Uterus (tissue), 3 donors: ENCODE measurements at regions not wholly inside any gene's neighbourhood (a gene's known extent, or its start where the extent isn't known, plus 50 kb on each side); places are given as distances from the start of the nearest gene placed in this dataset.

Experiments used
- DNase-seq, 2 donors: peaks; one replicate each; pipeline ENCODE4 v3.0.0-alpha.2; 2019 to 2020
- H3K27ac ChIP-seq, 2 donors: fragments of 200-600 bp; sonication (generic); 1 replicate in 1 of 2; 2 replicates in 1 of 2; pipeline ENCODE4 v1.5.1; 2016 to 2018
- H3K27me3 ChIP-seq, 2 donors: fragments of 200-600 bp; sonication (generic); one replicate each; pipeline ENCODE4 v1.5.1; 2018 to 2019; ENCODE audit warnings: control low read depth in 1 of 2
- H3K36me3 ChIP-seq, 2 donors: fragments of 200-600 bp; sonication (generic); one replicate each; pipeline ENCODE4 v1.5.1; 2019; ENCODE audit warnings: control low read depth in 1 of 2
- H3K4me1 ChIP-seq, 2 donors: fragments of 200-600 bp; sonication (generic); one replicate each; pipeline ENCODE4 v1.5.1; 2018 to 2019; ENCODE audit warnings: control low read depth in 1 of 2
- H3K4me3 ChIP-seq, 2 donors: fragments of 200-600 bp; sonication (generic); 1 replicate in 1 of 2; 2 replicates in 1 of 2; pipeline ENCODE4 v1.5.1; 2018 to 2019; ENCODE audit warnings: mild to moderate bottlenecking in 1 of 2
- H3K9me3 ChIP-seq, 2 donors: fragments of 200-600 bp; sonication (generic); one replicate each; pipeline ENCODE4 v1.5.1; 2019; ENCODE audit warnings: control low read depth in 1 of 2
- CTCF ChIP-seq, 4 experiments: fragments of 200-600 bp in 2 of 4; fragments of 450-650 bp in 2 of 4; sonication (generic) in 2 of 4; IDR thresholded peaks; one replicate each; pipeline ENCODE4 v1.5.1; 2016 to 2019; ENCODE audit warnings: antibody characterized with exemption in 4 of 4, mild to moderate bottlenecking in 2 of 4, moderate library complexity in 1 of 4
- POLR2A ChIP-seq, 2 donors: fragments of 450-650 bp; IDR thresholded peaks; one replicate each; pipeline ENCODE4 v1.6.1; 2016; ENCODE audit warnings: antibody characterized with exemption in 2 of 2, mild to moderate bottlenecking in 1 of 2, moderate library complexity in 1 of 2
- intact Hi-C: fragments of 100-400 bp; cut with DNase I; formaldehyde crosslinking; loops from one replicate; pipeline ENCODE4 v1.15.1; 2023; ENCODE audit warnings: low total_unique reads
- donor health status: DM: yes; HTN: yes; CAD: no.

GRCh38 chr2:12087175-12087574 lies 340.7 kb downstream of the LPIN1 start:
- H3K36me3 ChIP-seq = no peaks in the 10 kb centered on the region
- no peak overlapping the region for H3K27ac ChIP-seq
- no peaks in the 10 kb centered on the region for H3K4me1 ChIP-seq
- TF ChIP-seq POLR2A (IDR thresholded peaks at IDR 0.05) (no peak), CTCF (IDR thresholded peaks at IDR 0.05) (no peak)
- H3K9me3 ChIP-seq = no peaks in the 10 kb centered on the region
- no peaks in the 10 kb centered on the region for H3K27me3 ChIP-seq
- H3K4me3 ChIP-seq = no peak overlapping the region
- intact Hi-C loops = no loop called here
- DNase-seq = no peak

GRCh38 chr2:12087671-12088380 lies 341.4 kb downstream of the LPIN1 start:
- Histone ChIP-seq H3K36me3 (no peaks in the 10 kb centered on the region), H3K27me3 (no peaks in the 10 kb centered on the region), H3K27ac (no peak overlapping the region), H3K4me1 (no peaks in the 10 kb centered on the region), H3K4me3 (no peak overlapping the region), H3K9me3 (no peaks in the 10 kb centered on the region)
- DNase-seq = no peak
- intact Hi-C loops = no loop called here
- TF ChIP-seq POLR2A (IDR thresholded peaks at IDR 0.05) = no peak
- no peak for TF ChIP-seq CTCF (IDR thresholded peaks at IDR 0.05)

GRCh38 chr2:12089001-12089400 lies 342.6 kb downstream of the LPIN1 start:
- Histone ChIP-seq H3K4me1 (no peaks in the 10 kb centered on the region), H3K27ac (no peak overlapping the region), H3K27me3 (no peaks in the 10 kb centered on the region), H3K36me3 (no peaks in the 10 kb centered on the region), H3K9me3 (no peaks in the 10 kb centered on the region), H3K4me3 (no peak overlapping the region)
- TF ChIP-seq CTCF (IDR thresholded peaks at IDR 0.05) = no peak
- no peak for TF ChIP-seq POLR2A (IDR thresholded peaks at IDR 0.05)
- intact Hi-C loops = no loop called here
- no peak for DNase-seq

- TF ChIP-seq POLR2A (IDR thresholded peaks at IDR 0.05) (no peak), CTCF (IDR thresholded peaks at IDR 0.05) (no peak)
- H3K9me3 ChIP-seq = no peaks in the 10 kb centered on the region
- H3K27me3 ChIP-seq = no peaks in the 10 kb centered on the region
- no peaks in the 10 kb centered on the region for H3K36me3 ChIP-seq
- H3K27ac ChIP-seq = no peak overlapping the region
- no peaks in the 10 kb centered on the region for H3K4me1 ChIP-seq
- intact Hi-C loops = no loop called here
- no peak for DNase-seq
- no peak overlapping the region for H3K4me3 ChIP-seq
Observed at GRCh38 chr2:12089496-12089895, 343.1 kb downstream of the LPIN1 start.

GRCh38 chr2:12090072-12090471 lies 343.6 kb downstream of the LPIN1 start:
- no peak for TF ChIP-seq POLR2A (IDR thresholded peaks at IDR 0.05)
- no peak for TF ChIP-seq CTCF (IDR thresholded peaks at IDR 0.05)
- Histone ChIP-seq H3K27me3 (no peaks in the 10 kb centered on the region), H3K9me3 (no peaks in the 10 kb centered on the region), H3K4me3 (no peak overlapping the region), H3K4me1 (no peaks in the 10 kb centered on the region), H3K27ac (no peak overlapping the region), H3K36me3 (no peaks in the 10 kb centered on the region)
- no peak for DNase-seq
- intact Hi-C loops = no loop called here
